ENCODE measurements at regions not wholly inside any gene's neighbourhood (a gene's known extent, or its start where the extent isn't known, plus 50 kb on each side); places are given as distances from the start of the nearest gene placed in this dataset.

DNA sequence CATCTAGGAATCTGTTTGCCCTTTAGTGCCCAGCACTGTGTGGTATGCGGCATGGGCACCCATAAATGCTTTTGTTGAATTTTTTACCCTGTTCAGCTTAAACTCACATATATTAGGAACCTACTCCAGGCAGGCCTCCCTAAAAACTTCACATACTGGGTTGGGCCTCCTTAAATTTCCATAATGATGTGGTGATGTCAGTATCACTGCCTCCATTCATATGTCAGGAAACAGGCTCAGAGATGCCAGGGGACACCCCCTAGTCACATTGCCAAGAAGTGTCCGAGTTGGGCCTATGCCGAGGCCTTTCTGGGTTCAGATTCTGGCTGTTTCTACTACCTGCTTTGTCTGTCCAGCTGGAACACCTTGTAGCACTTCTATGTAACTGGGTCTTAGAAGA lies 55.7 kb upstream of the RUNX3 start:
- H3K27ac Mint-ChIP-seq, result peak overlapping the region in 1 of 3 experiments; percentile 88
- peaks cover 4% of the 10 kb centered on the region for H3K9me3 Mint-ChIP-seq
- H3K27me3 Mint-ChIP-seq (ENCODE audit: low read depth), result peaks cover 25% of the 10 kb centered on the region
- peaks cover 24% of the 10 kb centered on the region for H3K4me1 Mint-ChIP-seq
- H3K4me3 Mint-ChIP-seq, result no peak overlapping the region
- TF ChIP-seq, protein P1, sequence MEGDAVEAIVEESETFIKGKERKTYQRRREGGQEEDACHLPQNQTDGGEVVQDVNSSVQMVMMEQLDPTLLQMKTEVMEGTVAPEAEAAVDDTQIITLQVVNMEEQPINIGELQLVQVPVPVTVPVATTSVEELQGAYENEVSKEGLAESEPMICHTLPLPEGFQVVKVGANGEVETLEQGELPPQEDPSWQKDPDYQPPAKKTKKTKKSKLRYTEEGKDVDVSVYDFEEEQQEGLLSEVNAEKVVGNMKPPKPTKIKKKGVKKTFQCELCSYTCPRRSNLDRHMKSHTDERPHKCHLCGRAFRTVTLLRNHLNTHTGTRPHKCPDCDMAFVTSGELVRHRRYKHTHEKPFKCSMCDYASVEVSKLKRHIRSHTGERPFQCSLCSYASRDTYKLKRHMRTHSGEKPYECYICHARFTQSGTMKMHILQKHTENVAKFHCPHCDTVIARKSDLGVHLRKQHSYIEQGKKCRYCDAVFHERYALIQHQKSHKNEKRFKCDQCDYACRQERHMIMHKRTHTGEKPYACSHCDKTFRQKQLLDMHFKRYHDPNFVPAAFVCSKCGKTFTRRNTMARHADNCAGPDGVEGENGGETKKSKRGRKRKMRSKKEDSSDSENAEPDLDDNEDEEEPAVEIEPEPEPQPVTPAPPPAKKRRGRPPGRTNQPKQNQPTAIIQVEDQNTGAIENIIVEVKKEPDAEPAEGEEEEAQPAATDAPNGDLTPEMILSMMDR (IDR thresholded peaks at IDR 0.05; ENCODE audit: unreplicated experiment in 3 of 3), result no peak
- no peaks in the 10 kb centered on the region for H3K36me3 Mint-ChIP-seq (ENCODE audit: low read depth)

GRCh38 chr1:24984800-24985522 lies 54.9 kb upstream of the RUNX3 start:
- no peaks in the 10 kb centered on the region for H3K36me3 Mint-ChIP-seq (ENCODE audit: low read depth)
- peak overlapping the region in 1 of 3 experiments; percentile 51 for H3K27ac Mint-ChIP-seq
- H3K27me3 Mint-ChIP-seq (ENCODE audit: low read depth), result peaks cover 29% of the 10 kb centered on the region
- H3K9me3 Mint-ChIP-seq, result peaks cover 4% of the 10 kb centered on the region
- no peak overlapping the region for H3K4me3 Mint-ChIP-seq
- TF ChIP-seq, protein P1 (IDR thresholded peaks at IDR 0.05; ENCODE audit: unreplicated experiment in 3 of 3), result no peak
- peaks cover 24% of the 10 kb centered on the region for H3K4me1 Mint-ChIP-seq

GRCh38 chr1:24984300-24984699 lies 54.2 kb upstream of the RUNX3 start:
- H3K4me3 Mint-ChIP-seq, result no peak overlapping the region
- H3K9me3 Mint-ChIP-seq, result peaks cover 4% of the 10 kb centered on the region
- no peaks in the 10 kb centered on the region for H3K36me3 Mint-ChIP-seq (ENCODE audit: low read depth)
- H3K27me3 Mint-ChIP-seq (ENCODE audit: low read depth), result peaks cover 31% of the 10 kb centered on the region
- H3K4me1 Mint-ChIP-seq, result peaks cover 24% of the 10 kb centered on the region
- H3K27ac Mint-ChIP-seq, result no peak overlapping the region
- TF ChIP-seq, protein P1 (IDR thresholded peaks at IDR 0.05; ENCODE audit: unreplicated experiment in 3 of 3), result no peak

DNA sequence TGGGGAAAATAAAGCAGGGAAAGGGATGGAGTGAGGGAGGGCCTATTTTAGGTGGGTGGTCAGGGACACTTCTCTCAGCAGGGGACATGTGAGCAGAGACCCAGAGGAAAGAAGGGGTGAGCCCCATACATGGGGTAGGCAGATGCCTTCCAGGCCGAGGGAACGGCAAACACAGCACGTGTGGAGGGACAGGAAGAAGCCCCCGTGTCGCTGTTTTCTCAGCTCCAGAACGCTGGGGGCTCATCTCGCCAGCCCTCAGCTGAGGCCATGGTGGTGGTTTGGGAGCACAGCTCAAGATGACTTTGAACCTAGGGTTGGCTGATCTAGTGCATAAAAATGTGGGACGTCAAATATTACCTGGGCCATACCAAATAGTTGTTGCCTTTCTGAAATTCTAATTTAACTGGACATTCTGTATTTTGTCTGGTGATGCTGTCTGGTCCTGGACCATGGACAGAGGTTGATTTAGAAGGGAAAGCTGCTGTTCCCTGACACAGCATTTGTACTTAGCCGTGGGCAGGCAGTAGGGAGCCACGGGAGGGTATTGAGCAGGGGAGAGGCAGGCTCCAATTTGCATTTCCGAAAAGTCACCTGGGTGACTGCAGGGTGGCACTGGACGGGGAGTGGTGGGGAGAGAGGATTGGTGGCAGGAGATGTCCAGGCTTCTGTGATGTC lies 53.1 kb upstream of the RUNX3 start:
- H3K27ac Mint-ChIP-seq, result no peak overlapping the region
- H3K4me3 Mint-ChIP-seq, result no peak overlapping the region
- H3K9me3 Mint-ChIP-seq, result peaks cover 4% of the 10 kb centered on the region
- peaks cover 23% of the 10 kb centered on the region for H3K4me1 Mint-ChIP-seq
- TF ChIP-seq, protein P1 (IDR thresholded peaks at IDR 0.05; ENCODE audit: unreplicated experiment in 3 of 3), result no peak
- H3K27me3 Mint-ChIP-seq (ENCODE audit: low read depth), result peaks cover 34% of the 10 kb centered on the region
- H3K36me3 Mint-ChIP-seq (ENCODE audit: low read depth), result no peaks in the 10 kb centered on the region

- H3K36me3 Mint-ChIP-seq (ENCODE audit: low read depth), result no peaks in the 10 kb centered on the region
- TF ChIP-seq, protein P1 (IDR thresholded peaks at IDR 0.05; ENCODE audit: unreplicated experiment in 3 of 3), result no peak
- H3K27ac Mint-ChIP-seq, result no peak overlapping the region
- peaks cover 17% of the 10 kb centered on the region for H3K4me1 Mint-ChIP-seq
- no peak overlapping the region for H3K4me3 Mint-ChIP-seq
- H3K27me3 Mint-ChIP-seq (ENCODE audit: low read depth), result peaks cover 38% of the 10 kb centered on the region
- H3K9me3 Mint-ChIP-seq, result peaks cover 12% of the 10 kb centered on the region
These were observed 51.5 kb upstream of the RUNX3 start for GRCh38 chr1:24981631-24982005.

Data from nephron (organoid).